HepG2 (cell line): ENCODE measurements at regions not wholly inside any gene's neighbourhood (a gene's known extent, or its start where the extent isn't known, plus 50 kb on each side); places are given as distances from the start of the nearest gene placed in this dataset.

ENCODE experiments used
- ATAC-seq: fragments of 200-7000 bp; cut with Tn5 transposase; 3 replicates; pipeline ENCODE4 v1.9.1; 2020; ENCODE audit warnings: mild to moderate bottlenecking, moderate library complexity
- BruUV-seq: library from RNA; stranded (reverse); fragments of 400-500 nt; replicated peaks from 2 replicates; lab custom pipeline; 2021; lab: Mats Ljungman, UMichigan
- CTCF ChIA-PET: fragments of 300-600 bp; formaldehyde crosslinking; extraction: SDS; loops from one replicate; lab custom pipeline; 2021; ENCODE audit warnings: low total read pairs, inconsistent platforms, low intra/inter-chr PET ratio; lab: Yijun Ruan, JAX
- POLR2A ChIA-PET: fragments of 350-600 bp; sonication (Branson Sonifier 250); formaldehyde crosslinking; loops from one replicate; lab custom pipeline; 2020; ENCODE audit warnings: antibody characterized with exemption, inconsistent platforms; lab: Yijun Ruan, JAX
- DNase-seq: peaks from one replicate; pipeline ENCODE4 v3.0.0-alpha.2; 2015; ENCODE audit warnings: low spot score
- FAIRE-seq: peaks from 3 replicates; lab custom pipeline; 2011; peaks lifted over from hg19 to GRCh38; lab: Jason Lieb, UNC
- H2AFZ ChIP-seq: one replicate; pipeline ENCODE4 v1.6.1; 2011; ENCODE audit warnings: low read length, inconsistent platforms
- H3K27ac ChIP-seq: fragments of 300-600 bp; 3 replicates; pipeline ENCODE4 v1.8.0; 2011; ENCODE audit warnings: mixed run types, mild to moderate bottlenecking, mixed read lengths, low read length, inconsistent platforms; ENCODE audit not compliant: insufficient read depth; ENCODE audit errors: extremely low read length
- H3K27me3 ChIP-seq, 2 experiments: fragments of 200-600 bp in 1 of 2; 2 replicates in 1 of 2; 3 replicates in 1 of 2; pipeline versions ENCODE4 v1.6.0 to v1.8.0; 2011; ENCODE audit warnings: low read length in 2 of 2, mild to moderate bottlenecking in 2 of 2, moderate library complexity in 2 of 2, inconsistent platforms in 1 of 2; ENCODE audit not compliant: insufficient read depth in 2 of 2, control insufficient read depth in 1 of 2
- H3K36me3 ChIP-seq, 2 experiments: fragments of 200-600 bp in 1 of 2; replicated peaks in 1 of 2; 2 replicates in 1 of 2; 3 replicates in 1 of 2; pipeline versions ENCODE4 v1.5.1 to v1.8.0; 2011; ENCODE audit warnings: low read length in 2 of 2, inconsistent platforms in 1 of 2; ENCODE audit not compliant: insufficient read depth in 2 of 2, control insufficient read depth in 1 of 2
- H3K4me1 ChIP-seq: 2 replicates; pipeline ENCODE4 v1.5.1; 2012; ENCODE audit warnings: low read length, inconsistent platforms; ENCODE audit not compliant: insufficient read depth
- H3K4me2 ChIP-seq: 2 replicates; pipeline ENCODE4 v1.6.0; 2011; ENCODE audit warnings: low read depth, low read length, inconsistent platforms
- H3K4me3 ChIP-seq, 3 experiments: fragments of 200-600 bp in 1 of 3; sonication (generic), shearing (Covaris generic) in 1 of 3; replicated peaks in 1 of 3; 2 replicates each; pipeline ENCODE4 v1.5.1; 2011 to 2016; ENCODE audit warnings: low read length in 3 of 3, inconsistent platforms in 2 of 3, low read depth in 2 of 3, mild to moderate bottlenecking in 2 of 3, control low read depth in 1 of 3, mixed read lengths in 1 of 3; ENCODE audit not compliant: insufficient read depth in 1 of 3
- H3K79me2 ChIP-seq: one replicate; pipeline ENCODE4 v1.6.1; 2011; ENCODE audit warnings: low read length, inconsistent platforms; ENCODE audit not compliant: insufficient read depth
- H3K9ac ChIP-seq: 2 replicates; pipeline ENCODE4 v1.6.0; 2011; ENCODE audit warnings: mild to moderate bottlenecking, low read depth, low read length, inconsistent platforms; ENCODE audit not compliant: insufficient read depth
- H3K9me3 ChIP-seq: 2 replicates; pipeline ENCODE4 v1.5.1; 2012; ENCODE audit warnings: mild to moderate bottlenecking, low read length
- H4K20me1 ChIP-seq: 2 replicates; pipeline ENCODE4 v1.6.0; 2011; ENCODE audit warnings: inconsistent platforms, mild to moderate bottlenecking, low read length, moderate library complexity; ENCODE audit not compliant: insufficient read depth
- ATF7-NPFF ChIP-seq: sonication (generic); formaldehyde crosslinking; IDR thresholded peaks from 2 replicates; pipeline ENCODE4 v1.8.1; 2023; ENCODE audit warnings: mild to moderate bottlenecking, low read depth, missing genetic modification reagents, moderate library complexity
- CENPX ChIP-seq: sonication (generic); formaldehyde crosslinking; IDR thresholded peaks from 2 replicates; pipeline ENCODE4 v1.9.0; 2021; ENCODE audit warnings: mild to moderate bottlenecking, missing genetic modification reagents, moderate library complexity
- HOXA3 ChIP-seq: sonication (generic); formaldehyde crosslinking; IDR thresholded peaks from 2 replicates; pipeline ENCODE4 v1.5.0; 2020; ENCODE audit warnings: missing genetic modification reagents
- NPAS2 ChIP-seq: sonication (generic); formaldehyde crosslinking; IDR thresholded peaks from 2 replicates; pipeline ENCODE4 v1.8.0; 2022; ENCODE audit warnings: mild to moderate bottlenecking, missing genetic modification reagents, borderline replicate concordance
- NR3C1 ChIP-seq: sonication (generic); formaldehyde crosslinking; IDR thresholded peaks from 2 replicates; pipeline ENCODE4 v1.4.0; 2020; ENCODE audit warnings: missing genetic modification reagents
- RCOR2 ChIP-seq: IDR thresholded peaks from 2 replicates; pipeline ENCODE4 v1.6.1; 2016; ENCODE audit warnings: missing biosample characterization, missing genetic modification reagents
- SNAPC4 ChIP-seq: sonication (generic); formaldehyde crosslinking; IDR thresholded peaks from 2 replicates; pipeline ENCODE4 v1.4.0; 2020; ENCODE audit warnings: mild to moderate bottlenecking, missing genetic modification reagents
- SNAPC5 ChIP-seq: sonication (generic); formaldehyde crosslinking; IDR thresholded peaks from 2 replicates; pipeline ENCODE4 v1.8.1; 2023; ENCODE audit warnings: mild to moderate bottlenecking, missing genetic modification reagents, borderline replicate concordance
- SNRNP70 ChIP-seq: fragments of 200-400 bp; formaldehyde crosslinking; IDR thresholded peaks from 2 replicates; pipeline ENCODE4 v1.6.1; 2017; ENCODE audit warnings: mild to moderate bottlenecking, low read depth, low read length, moderate library complexity
- SRSF1 ChIP-seq: fragments of 200-400 bp; formaldehyde crosslinking; optimal IDR thresholded peaks from 2 replicates; pipeline ENCODE3; 2017; ENCODE audit warnings: mild to moderate bottlenecking, low read depth, low read length, moderate library complexity
- ZFP90 ChIP-seq: sonication (generic); formaldehyde crosslinking; IDR thresholded peaks from 2 replicates; pipeline ENCODE4 v1.8.0; 2022; ENCODE audit warnings: missing genetic modification reagents, mild to moderate bottlenecking, inconsistent platforms, borderline replicate concordance
- ZNF557 ChIP-seq: sonication (generic); formaldehyde crosslinking; IDR thresholded peaks from 2 replicates; pipeline ENCODE4 v1.4.0; 2020; ENCODE audit warnings: missing genetic modification reagents
- ZNF614 ChIP-seq: IDR thresholded peaks from 2 replicates; pipeline ENCODE4 v1.6.1; 2018; ENCODE audit warnings: missing biosample characterization, missing genetic modification reagents, inconsistent platforms, borderline replicate concordance
- ZNF746 ChIP-seq: sonication (generic); formaldehyde crosslinking; IDR thresholded peaks from 2 replicates; pipeline ENCODE4 v1.8.0; 2022; ENCODE audit warnings: mild to moderate bottlenecking, missing genetic modification reagents
- ZNF772 ChIP-seq: sonication (generic); formaldehyde crosslinking; IDR thresholded peaks from 2 replicates; pipeline ENCODE4 v1.5.0; 2020; ENCODE audit warnings: mild to moderate bottlenecking, missing genetic modification reagents
- WGBS: methylation state at CpG from one replicate; pipeline ENCODE4 v1.1.6; 2017; ENCODE audit warnings: low lambda C conversion rate; 5-methylcytosine and 5-hydroxymethylcytosine counted together
- in situ Hi-C: cut with HindIII; loops from 2 replicates; pipeline ENCODE4 v1.10.0; 2017; ENCODE audit warnings: low pct_unique_long_range_greater_than_20kb; ENCODE audit not compliant: extremely low pct_ligation_motif_present
- intact Hi-C: fragments of 100-400 bp; cut with micrococcal nuclease; formaldehyde crosslinking; loops from one replicate; pipeline ENCODE4 v1.10.0; 2022; ENCODE audit not compliant: unreplicated experiment

GRCh38 chr10:47065903-47066302 lies 154.7 kb downstream of the PTPN20 start:
- intact Hi-C loops = no loop called here
- H3K4me1 ChIP-seq = no peaks in the 10 kb centered on the region
- H3K9me3 ChIP-seq = no peaks in the 10 kb centered on the region
- H4K20me1 ChIP-seq = no peaks in the 10 kb centered on the region
- H3K27ac ChIP-seq = no peak overlapping the region
- POLR2A ChIA-PET = no interaction called here
- no peaks in the 10 kb centered on the region for H3K79me2 ChIP-seq
- in situ Hi-C loops = no loop called here
- no peak overlapping the region for H3K4me2 ChIP-seq
- H3K36me3 ChIP-seq = no peaks in the 10 kb centered on the region
- CTCF ChIA-PET = no interaction called here
- 38% methylated on average over 4 of the region's 4 CpGs for WGBS
- no peak overlapping the region for H2AFZ ChIP-seq
- H3K9ac ChIP-seq = no peak overlapping the region
- H3K27me3 ChIP-seq = peaks cover 0 to 13% of the 10 kb centered on the region in 2 experiments; a peak in 2 of 5 replicates
- BruUV-seq = no TSS peak
- FAIRE-seq = no peak
- ATAC-seq = no peak
- no peak for DNase-seq
- no peak overlapping the region for H3K4me3 ChIP-seq
- TF ChIP-seq NR3C1 (CRISPR knock-in tag) (no peak), SNAPC4 (CRISPR knock-in tag) (no peak), ZNF746 (no peak), ZNF772 (CRISPR knock-in tag) (no peak), HOXA3 (CRISPR knock-in tag) (no peak), SRSF1 (no peak), ZFP90 (CRISPR knock-in tag) (no peak), ATF7-NPFF (CRISPR knock-in tag) (no peak), ZNF557 (CRISPR knock-in tag) (no peak), RCOR2 (CRISPR knock-in tag) (no peak), NPAS2 (CRISPR knock-in tag) (no peak), CENPX (CRISPR knock-in tag) (no peak), ZNF614 (CRISPR knock-in tag) (no peak), SNRNP70 (no peak), SNAPC5 (CRISPR knock-in tag) (no peak)
